AG04450 (cell line): ENCODE measurements at regions not wholly inside any gene's neighbourhood (a gene's known extent, or its start where the extent isn't known, plus 50 kb on each side); places are given as distances from the start of the nearest gene placed in this dataset.

Experiments
- CTCF ChIA-PET: fragments of 300-600, 350-600 bp; formaldehyde crosslinking; extraction: SDS; loops from one replicate; lab custom pipeline; 2022; ENCODE audit warnings: antibody characterized with exemption, inconsistent platforms; lab: Charles Lee
- POLR2A ChIA-PET: fragments of 350-600 bp; formaldehyde crosslinking; extraction: SDS; loops from one replicate; lab custom pipeline; 2021; ENCODE audit warnings: antibody characterized with exemption, inconsistent platforms; lab: Yijun Ruan, JAX
- DNase-seq: peaks from one replicate; pipeline ENCODE4 v3.0.0-alpha.2; 2011; ENCODE audit warnings: low read depth, low spot score
- H3K27ac ChIP-seq: one replicate; pipeline ENCODE4 v1.5.1; 2012; ENCODE audit warnings: low read depth, low read length, control low read depth
- H3K27me3 ChIP-seq: one replicate; pipeline ENCODE4 v1.6.0; 2012; ENCODE audit warnings: low read length; ENCODE audit not compliant: control insufficient read depth, insufficient read depth
- H3K4me3 ChIP-seq: 2 replicates; pipeline ENCODE4 v1.5.1; 2011; ENCODE audit warnings: mild to moderate bottlenecking, low read depth, low read length, control low read depth
- H3K9me3 ChIP-seq: 2 replicates; pipeline ENCODE4 v1.5.1; 2012; ENCODE audit warnings: low read length; ENCODE audit not compliant: control insufficient read depth, insufficient read depth
- CTCF ChIP-seq: IDR thresholded peaks from 2 replicates; pipeline ENCODE4 v1.5.1; 2011; ENCODE audit warnings: low read depth, low read length, control low read depth, inconsistent platforms

DNA sequence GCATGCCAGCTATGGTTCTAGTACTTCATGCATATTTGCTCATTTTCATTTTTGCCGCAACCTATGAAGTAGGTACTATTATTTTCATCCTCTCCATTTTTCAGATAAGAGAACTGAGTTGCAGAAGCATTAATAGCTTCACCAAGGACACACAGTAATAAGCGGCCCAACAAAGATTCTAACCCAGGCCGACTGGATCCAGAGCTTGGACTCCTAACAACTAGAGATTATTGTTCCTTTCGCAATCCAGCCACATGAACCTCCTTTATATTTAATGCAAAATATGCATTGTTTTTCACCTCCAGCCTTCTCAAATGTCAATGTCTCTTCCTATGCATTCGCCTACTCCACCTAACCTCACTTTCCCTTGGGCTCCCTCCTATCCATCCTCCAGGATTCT lies 148.3 kb downstream of the CCDC34 start:
- Histone ChIP-seq H3K27ac (no peak overlapping the region), H3K9me3 (no peaks in the 10 kb centered on the region), H3K27me3 (no peaks in the 10 kb centered on the region), H3K4me3 (no peak overlapping the region)
- no peak for DNase-seq
- no peak for TF ChIP-seq CTCF
- ChIA-PET CTCF (interaction anchor here (0.9 to 2.6 kb wide), 4 partner anchors 31 to 284 kb away, joined by 4 to 11 read pairs (median 6); no protein-coding TSS in a partner anchor), POLR2A (interaction anchor here (1.7 kb wide), 1 partner anchor 20 kb away, joined by 5 read pairs; no protein-coding TSS in a partner anchor)

GRCh38 chr11:27213232-27213660 lies 149.8 kb downstream of the CCDC34 start:
- peak; percentile 79 for DNase-seq
- H3K9me3 ChIP-seq: no peaks in the 10 kb centered on the region
- H3K4me3 ChIP-seq: no peak overlapping the region
- peak overlapping the region; percentile 49 for H3K27ac ChIP-seq
- ChIA-PET POLR2A (interaction anchor here (0.6 to 1.7 kb wide), 3 partner anchors 21 to 208 kb away, joined by 5 to 6 read pairs (median 6); no protein-coding TSS in a partner anchor), CTCF (interaction anchor here (0.6 to 2.6 kb wide), 5 partner anchors 29 to 286 kb away, joined by 3 to 11 read pairs (median 4); no protein-coding TSS in a partner anchor)
- H3K27me3 ChIP-seq: no peaks in the 10 kb centered on the region
- TF ChIP-seq CTCF: no peak

DNA sequence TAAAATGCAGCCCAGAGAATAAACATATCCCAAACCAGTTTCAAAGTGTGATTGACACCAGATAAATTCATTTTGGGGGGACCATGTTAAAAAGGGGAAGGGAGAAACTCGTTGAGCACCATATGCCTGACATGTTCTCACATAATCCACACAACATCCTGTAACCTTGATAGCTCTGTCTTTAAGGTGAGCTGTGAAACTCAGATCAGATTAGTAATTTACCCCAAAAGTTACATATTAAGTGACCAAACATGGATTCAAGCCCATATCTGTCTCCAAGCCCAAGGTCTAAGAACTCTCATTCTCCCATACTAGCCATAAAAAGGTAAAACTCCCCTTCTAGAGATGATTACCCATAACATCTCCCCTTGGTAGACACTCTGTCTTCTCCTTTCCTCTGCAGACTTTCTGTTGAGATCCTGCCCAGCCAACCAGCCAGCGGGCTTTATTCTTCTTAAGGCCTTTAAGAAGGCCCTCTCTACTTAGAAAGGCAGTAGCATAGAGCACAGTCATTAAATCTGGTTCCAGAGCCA lies 150.7 kb downstream of the CCDC34 start:
- ChIA-PET CTCF (interaction anchor here (1.4 to 2.6 kb wide), 2 partner anchors 273 to 274 kb away, joined by 4 to 7 read pairs; no protein-coding TSS in a partner anchor), POLR2A (no interaction called here)
- no peaks in the 10 kb centered on the region for H3K27me3 ChIP-seq
- no peaks in the 10 kb centered on the region for H3K9me3 ChIP-seq
- TF ChIP-seq CTCF: no peak
- no peak for DNase-seq
- H3K27ac ChIP-seq: no peak overlapping the region
- H3K4me3 ChIP-seq: no peak overlapping the region

GRCh38 chr11:27211370-27212127 lies 151.5 kb downstream of the CCDC34 start:
- ChIA-PET POLR2A (no interaction called here), CTCF (interaction anchor here (1.4 kb wide), 1 partner anchor 274 kb away, joined by 4 read pairs; no protein-coding TSS in a partner anchor)
- peak; percentile 51 for TF ChIP-seq CTCF
- H3K9me3 ChIP-seq: no peaks in the 10 kb centered on the region
- no peak overlapping the region for H3K4me3 ChIP-seq
- no peaks in the 10 kb centered on the region for H3K27me3 ChIP-seq
- no peak overlapping the region for H3K27ac ChIP-seq
- no peak for DNase-seq
